Left ventricle myocardium inferior (tissue), 1 donor: ENCODE measurements at regions not wholly inside any gene's neighbourhood (a gene's known extent, or its start where the extent isn't known, plus 50 kb on each side); places are given as distances from the start of the nearest gene placed in this dataset.

Experiments
- DNase-seq: peaks from one replicate; pipeline ENCODE4 v3.0.0-alpha.2; 2020
- H3K27ac ChIP-seq: fragments of 200-600 bp; replicated peaks from 2 replicates; pipeline ENCODE4 v1.8.0; 2021
- H3K27me3 ChIP-seq: fragments of 200-600 bp; 2 replicates; pipeline ENCODE4 v1.8.0; 2021; ENCODE audit warnings: low read depth
- H3K36me3 ChIP-seq: fragments of 200-600 bp; 2 replicates; pipeline ENCODE4 v1.8.0; 2021
- H3K4me1 ChIP-seq: fragments of 200-600 bp; 2 replicates; pipeline ENCODE4 v1.8.0; 2021
- H3K4me3 ChIP-seq: fragments of 200-600 bp; 2 replicates; pipeline ENCODE4 v1.8.0; 2021; ENCODE audit warnings: mild to moderate bottlenecking, moderate library complexity
- H3K9me3 ChIP-seq: fragments of 200-600 bp; replicated peaks from 2 replicates; pipeline ENCODE4 v1.8.0; 2021
- intact Hi-C: fragments of 100-400 bp; cut with micrococcal nuclease; formaldehyde crosslinking; loops from one replicate; pipeline ENCODE4 v1.11.0; 2022
- TF ChIP-seq, protein P1 (sequence below): fragments of 200-600 bp; IDR thresholded peaks from 2 replicates; pipeline ENCODE4 v1.8.0; 2021; ENCODE audit warnings: antibody characterized with exemption, mild to moderate bottlenecking, borderline replicate concordance
- donor health status: DM: no; HTN: yes; CAD: no; lungs with severe emphysema.

DNA sequence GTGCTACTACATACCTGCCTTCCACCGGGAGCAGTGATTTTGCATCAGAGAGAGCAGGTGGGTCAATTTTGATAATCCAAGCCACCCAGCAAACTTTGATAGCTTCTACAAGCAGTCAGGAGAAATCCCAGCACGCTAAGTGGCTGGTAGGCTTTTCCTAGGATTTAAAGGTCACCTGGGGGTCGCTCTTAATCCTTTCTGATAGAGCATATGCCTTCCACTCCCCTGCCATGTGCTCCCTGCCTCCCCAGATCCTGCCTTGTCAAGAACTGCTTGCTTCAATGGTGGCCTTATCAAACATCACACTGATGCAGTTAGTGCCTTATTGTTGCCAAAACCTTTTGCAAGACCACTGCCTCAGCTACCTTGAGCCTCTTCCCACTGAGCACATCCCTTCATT, 462.3 kb upstream of the MEX3C start:
- Histone ChIP-seq H3K27me3 (peaks cover 88% of the 10 kb centered on the region), H3K4me1 (no peaks in the 10 kb centered on the region), H3K4me3 (no peak overlapping the region), H3K9me3 (no peaks in the 10 kb centered on the region), H3K36me3 (no peaks in the 10 kb centered on the region), H3K27ac (no peak overlapping the region)
- TF ChIP-seq, protein P1, sequence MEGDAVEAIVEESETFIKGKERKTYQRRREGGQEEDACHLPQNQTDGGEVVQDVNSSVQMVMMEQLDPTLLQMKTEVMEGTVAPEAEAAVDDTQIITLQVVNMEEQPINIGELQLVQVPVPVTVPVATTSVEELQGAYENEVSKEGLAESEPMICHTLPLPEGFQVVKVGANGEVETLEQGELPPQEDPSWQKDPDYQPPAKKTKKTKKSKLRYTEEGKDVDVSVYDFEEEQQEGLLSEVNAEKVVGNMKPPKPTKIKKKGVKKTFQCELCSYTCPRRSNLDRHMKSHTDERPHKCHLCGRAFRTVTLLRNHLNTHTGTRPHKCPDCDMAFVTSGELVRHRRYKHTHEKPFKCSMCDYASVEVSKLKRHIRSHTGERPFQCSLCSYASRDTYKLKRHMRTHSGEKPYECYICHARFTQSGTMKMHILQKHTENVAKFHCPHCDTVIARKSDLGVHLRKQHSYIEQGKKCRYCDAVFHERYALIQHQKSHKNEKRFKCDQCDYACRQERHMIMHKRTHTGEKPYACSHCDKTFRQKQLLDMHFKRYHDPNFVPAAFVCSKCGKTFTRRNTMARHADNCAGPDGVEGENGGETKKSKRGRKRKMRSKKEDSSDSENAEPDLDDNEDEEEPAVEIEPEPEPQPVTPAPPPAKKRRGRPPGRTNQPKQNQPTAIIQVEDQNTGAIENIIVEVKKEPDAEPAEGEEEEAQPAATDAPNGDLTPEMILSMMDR: no peak
- intact Hi-C loops: no loop called here
- DNase-seq: no peak

DNA sequence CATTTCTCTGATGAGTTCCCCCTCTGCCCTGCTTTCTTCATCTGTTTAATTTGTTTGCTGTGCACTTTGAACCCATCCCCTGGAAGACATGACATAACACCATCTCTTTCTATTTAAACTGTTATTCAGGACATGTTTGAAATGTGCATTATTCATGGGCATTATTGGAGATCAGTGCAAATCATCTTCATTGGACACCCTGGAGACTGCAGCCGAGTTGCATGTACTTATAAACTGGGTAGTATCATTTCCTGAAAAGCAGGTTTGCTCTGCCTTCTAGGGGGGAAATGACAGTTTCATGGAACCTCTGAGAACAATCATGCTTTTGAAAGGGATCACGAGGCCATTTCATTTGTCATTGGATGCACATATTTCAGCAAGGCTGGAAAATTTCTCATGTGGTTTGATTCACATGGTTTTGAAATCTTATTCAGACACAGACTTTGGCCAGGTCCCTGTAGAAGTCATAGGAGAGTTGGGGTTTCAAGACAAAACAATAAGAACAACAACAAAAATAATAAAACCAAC, 462.8 kb upstream of the MEX3C start:
- H3K36me3 ChIP-seq: no peaks in the 10 kb centered on the region
- no peak overlapping the region for H3K27ac ChIP-seq
- no peaks in the 10 kb centered on the region for H3K4me1 ChIP-seq
- TF ChIP-seq, protein P1: no peak
- H3K9me3 ChIP-seq: no peaks in the 10 kb centered on the region
- DNase-seq: no peak
- H3K4me3 ChIP-seq: no peak overlapping the region
- peaks cover 88% of the 10 kb centered on the region for H3K27me3 ChIP-seq
- intact Hi-C loops: no loop called here

DNA sequence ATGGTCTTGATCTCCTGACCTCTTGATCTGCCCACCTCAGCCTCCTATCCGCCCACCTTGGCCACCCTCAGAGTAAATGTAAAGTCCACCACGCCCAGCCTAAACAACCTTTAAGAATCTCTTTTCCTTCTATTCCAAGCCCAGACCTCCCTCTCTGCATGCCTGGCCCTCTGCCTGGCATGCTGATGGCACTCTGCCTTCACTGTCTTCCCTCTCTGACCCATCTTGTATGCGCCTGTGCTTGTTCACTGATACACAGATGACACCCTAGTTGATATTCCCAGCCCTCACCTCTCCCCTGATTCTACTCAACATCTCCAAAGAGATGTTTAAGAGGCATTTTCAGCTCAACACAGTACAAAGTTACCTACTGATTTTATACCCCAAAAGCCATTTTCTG, 466.8 kb upstream of the MEX3C start:
- peaks cover 85% of the 10 kb centered on the region for H3K27me3 ChIP-seq
- DNase-seq: no peak
- H3K4me3 ChIP-seq: no peak overlapping the region
- no peaks in the 10 kb centered on the region for H3K36me3 ChIP-seq
- intact Hi-C loops: no loop called here
- no peaks in the 10 kb centered on the region for H3K4me1 ChIP-seq
- H3K27ac ChIP-seq: no peak overlapping the region
- no peaks in the 10 kb centered on the region for H3K9me3 ChIP-seq
- TF ChIP-seq, protein P1: no peak

DNA sequence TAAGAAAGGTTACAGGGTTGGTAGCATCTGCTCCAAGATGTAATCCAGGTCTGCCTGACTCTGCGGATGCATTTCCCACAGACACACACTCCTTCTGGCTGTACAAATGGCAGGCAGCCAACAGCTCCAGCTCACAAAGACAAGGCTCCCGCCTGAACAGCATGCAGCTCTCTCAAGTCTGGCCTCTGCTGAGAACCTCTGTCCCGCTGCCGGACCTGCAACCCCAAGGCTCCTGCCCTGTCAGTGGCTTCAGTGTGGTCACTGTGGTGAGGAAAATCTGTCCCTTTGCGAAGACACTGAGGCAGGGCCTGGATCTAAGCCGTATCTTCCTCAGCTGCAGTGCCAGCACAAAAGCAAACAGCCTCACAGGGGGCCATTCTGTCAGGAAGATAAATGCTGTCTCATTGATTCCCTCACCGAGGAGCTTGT, 469.3 kb upstream of the MEX3C start:
- Histone ChIP-seq H3K4me1 (no peaks in the 10 kb centered on the region), H3K4me3 (no peak overlapping the region), H3K27me3 (peaks cover 81% of the 10 kb centered on the region), H3K36me3 (no peaks in the 10 kb centered on the region), H3K9me3 (no peaks in the 10 kb centered on the region), H3K27ac (no peak overlapping the region)
- TF ChIP-seq, protein P1: no peak
- DNase-seq: peak; percentile 20
- intact Hi-C loops: no loop called here

DNA sequence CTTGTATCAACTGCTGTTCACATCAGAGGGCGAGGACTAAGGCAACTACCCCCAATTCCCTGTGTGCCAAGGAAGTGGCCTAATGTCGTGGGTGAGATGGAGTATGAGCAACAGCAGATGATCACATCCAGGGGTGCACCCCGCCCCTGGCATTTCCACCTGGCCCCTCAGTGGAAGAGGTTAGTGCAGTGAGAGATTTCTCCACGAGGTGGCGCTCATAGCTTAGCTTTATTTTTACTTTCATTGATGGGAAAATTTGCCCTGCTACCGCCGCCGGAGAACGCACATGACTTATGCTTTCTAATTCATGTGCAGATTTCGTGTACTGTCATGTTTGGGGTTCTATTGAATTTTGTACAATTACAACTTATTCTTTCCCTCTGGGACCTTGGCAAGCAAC, 470.6 kb upstream of the MEX3C start:
- Histone ChIP-seq H3K9me3 (no peaks in the 10 kb centered on the region), H3K27ac (no peak overlapping the region), H3K4me3 (no peak overlapping the region), H3K4me1 (no peaks in the 10 kb centered on the region), H3K27me3 (peaks cover 72% of the 10 kb centered on the region), H3K36me3 (no peaks in the 10 kb centered on the region)
- peak; percentile 19 for DNase-seq
- TF ChIP-seq, protein P1: peak; percentile 75
- intact Hi-C loops: no loop called here
